A204.1 (cell line): ENCODE measurements at regions not wholly inside any gene's neighbourhood (a gene's known extent, or its start where the extent isn't known, plus 50 kb on each side); places are given as distances from the start of the nearest gene placed in this dataset.
"Not testable (repeated sequence)": the region's sequence is repeated elsewhere in the genome, so short reads cannot be mapped to it uniquely, and the experiment has no call there.

Experiments used
- FAIRE-seq: peaks from 2 replicates; lab custom pipeline; 2012; peaks lifted over from hg19 to GRCh38; lab: Jason Lieb, UNC

GRCh38 chr4:24363751-24364150, 220.6 kb downstream of the DHX15 start:
- FAIRE-seq = no peak

- FAIRE-seq = no peak
These were observed 232.2 kb downstream of the DHX15 start for GRCh38 chr4:24352112-24352511.

GRCh38 chr4:24349168-24349996, 235.0 kb downstream of the DHX15 start:
- FAIRE-seq = not testable (repeated sequence)

GRCh38 chr4:24339260-24339659, 245.1 kb downstream of the DHX15 start:
- no peak for FAIRE-seq

- FAIRE-seq = no peak
These were observed 246.7 kb downstream of the DHX15 start for GRCh38 chr4:24337451-24338190.

GRCh38 chr4:24335616-24336015, 248.7 kb downstream of the DHX15 start:
- no peak for FAIRE-seq

GRCh38 chr4:24334906-24335305, 249.4 kb downstream of the DHX15 start:
- FAIRE-seq = no peak

GRCh38 chr4:24330573-24330972, 253.8 kb downstream of the DHX15 start:
- FAIRE-seq = no peak

- no peak for FAIRE-seq
These were observed 254.2 kb downstream of the DHX15 start for GRCh38 chr4:24330172-24330571.

GRCh38 chr4:24328711-24329110, 255.6 kb downstream of the DHX15 start:
- FAIRE-seq = no peak

GRCh38 chr4:24328310-24328709, 256.0 kb downstream of the DHX15 start:
- FAIRE-seq = no peak

GRCh38 chr4:24322995-24323394, 261.4 kb downstream of the DHX15 start:
- no peak for FAIRE-seq

- FAIRE-seq = no peak
These were observed 261.8 kb downstream of the DHX15 start for GRCh38 chr4:24322511-24322910.

- no peak for FAIRE-seq
These were observed 262.7 kb downstream of the DHX15 start for GRCh38 chr4:24321616-24322015.

GRCh38 chr4:24321131-24321530, 263.2 kb downstream of the DHX15 start:
- no peak for FAIRE-seq

- no peak for FAIRE-seq
These were observed 265.0 kb downstream of the DHX15 start for GRCh38 chr4:24319387-24319786.

- FAIRE-seq = no peak
These were observed 269.3 kb downstream of the DHX15 start for GRCh38 chr4:24315056-24315455.

- FAIRE-seq = no peak
These were observed 272.0 kb downstream of the DHX15 start for GRCh38 chr4:24312261-24312913.

- FAIRE-seq = no peak
These were observed 280.4 kb downstream of the DHX15 start for GRCh38 chr4:24303926-24304325.

- FAIRE-seq = no peak
These were observed 285.4 kb downstream of the DHX15 start for GRCh38 chr4:24298911-24299310.

GRCh38 chr4:24287096-24287495, 297.3 kb downstream of the DHX15 start:
- FAIRE-seq = no peak

GRCh38 chr4:24285759-24286158, 298.6 kb downstream of the DHX15 start:
- FAIRE-seq = no peak

GRCh38 chr4:24282446-24282845, 301.9 kb downstream of the DHX15 start:
- FAIRE-seq = no peak
